Stimulated activated CD8-positive, alpha-beta memory T cell treated with anti-CD3 and anti-CD28 coated beads, Interleukin-12 subunit alpha, Interleukin-12 subunit beta, amount 100 ng/mL, for 4 hours (primary cell): ENCODE measurements at regions not wholly inside any gene's neighbourhood (a gene's known extent, or its start where the extent isn't known, plus 50 kb on each side); places are given as distances from the start of the nearest gene placed in this dataset.

Experiments
- DNase-seq: peaks from one replicate; pipeline ENCODE4 v3.0.0-alpha.2; 2020; ENCODE audit warnings: low read depth

DNA sequence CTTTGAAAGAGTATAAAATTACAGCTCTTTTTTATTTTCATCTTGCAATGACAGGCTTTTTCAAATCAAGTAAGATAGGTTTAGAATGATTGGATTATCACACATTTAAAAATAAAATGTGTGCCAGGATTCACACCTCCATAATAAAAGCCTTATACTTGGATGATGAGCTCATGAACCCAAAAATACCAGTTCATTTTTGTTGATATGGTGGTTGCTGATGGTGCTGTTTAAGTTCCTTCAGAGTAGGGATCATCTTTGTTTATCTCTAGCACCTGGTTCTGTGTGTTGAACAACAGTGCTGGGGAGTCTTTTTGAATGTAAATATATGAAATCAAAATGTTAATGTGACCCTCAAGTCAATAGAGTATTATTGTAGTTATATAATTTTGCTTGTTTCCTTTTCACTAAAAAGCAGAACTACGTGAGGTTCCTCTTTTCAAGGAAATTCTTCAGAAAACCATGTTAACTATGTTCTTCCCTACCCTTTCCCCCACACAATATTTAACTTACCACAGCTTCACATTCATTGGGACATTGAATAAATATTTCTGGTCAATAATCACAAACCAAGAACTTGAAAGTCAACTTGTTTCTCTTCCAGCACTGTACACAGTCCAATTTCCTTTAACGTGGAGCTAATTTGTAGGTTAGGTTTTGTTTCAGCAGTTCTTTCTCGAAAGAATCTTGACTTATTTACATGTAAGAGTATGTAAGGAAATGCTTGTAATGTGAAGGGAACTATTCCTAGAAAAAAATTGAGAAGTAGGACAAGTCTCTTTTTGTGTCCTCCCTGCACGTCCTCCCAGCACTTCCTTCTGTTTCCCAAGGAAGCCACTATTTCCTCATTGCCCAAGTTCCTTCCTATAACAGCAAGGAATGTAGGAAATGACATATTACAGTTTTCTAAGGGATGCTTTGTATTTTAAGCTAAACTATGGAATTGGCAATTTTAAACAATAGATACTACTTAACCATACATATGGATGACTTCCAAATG lies 945.9 kb upstream of the CITED2 start:
- no peak for DNase-seq

GRCh38 chr6:140319209-140319608 lies 944.8 kb upstream of the CITED2 start:
- DNase-seq: no peak

- no peak for DNase-seq
Measured at GRCh38 chr6:140318408-140318807, 944.0 kb upstream of the CITED2 start.

DNA sequence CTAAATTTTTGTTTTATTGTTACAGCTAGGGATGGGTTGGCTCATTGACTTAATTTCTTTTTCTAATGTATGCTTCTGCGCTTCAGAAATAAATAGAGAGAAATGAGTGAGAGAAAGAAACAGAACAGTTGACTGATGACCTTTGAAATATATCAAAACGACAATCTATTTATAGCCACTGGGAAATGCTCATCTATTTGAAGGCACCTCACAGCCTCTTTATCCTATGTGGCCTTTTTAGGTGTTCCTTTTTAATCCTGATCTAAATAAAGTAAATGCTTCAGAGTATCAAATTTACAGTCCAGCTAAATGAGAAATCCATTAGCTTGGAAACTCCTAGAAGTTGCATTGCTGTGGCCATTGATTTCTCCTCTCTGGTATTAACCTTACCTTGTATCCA lies 943.5 kb upstream of the CITED2 start:
- DNase-seq: no peak

DNA sequence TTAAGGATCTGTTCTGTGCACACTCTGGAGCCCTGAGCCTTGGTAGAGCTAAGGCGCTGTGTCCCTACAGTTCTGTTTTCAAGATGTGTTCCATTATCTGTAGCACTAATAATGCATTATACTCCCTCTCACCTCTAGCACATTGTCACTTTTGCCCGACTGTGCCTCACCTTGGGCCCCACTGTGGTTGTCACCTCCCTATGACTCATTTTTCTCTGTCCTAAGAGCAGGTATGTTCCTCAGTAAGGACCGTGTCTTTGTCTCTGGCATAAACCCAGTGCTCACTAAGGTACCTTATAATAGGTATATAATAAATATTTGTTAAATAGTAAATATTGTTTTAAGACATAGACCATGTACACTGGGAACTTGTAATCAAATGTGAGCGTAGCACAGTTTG lies 942.5 kb upstream of the CITED2 start:
- no peak for DNase-seq

DNA sequence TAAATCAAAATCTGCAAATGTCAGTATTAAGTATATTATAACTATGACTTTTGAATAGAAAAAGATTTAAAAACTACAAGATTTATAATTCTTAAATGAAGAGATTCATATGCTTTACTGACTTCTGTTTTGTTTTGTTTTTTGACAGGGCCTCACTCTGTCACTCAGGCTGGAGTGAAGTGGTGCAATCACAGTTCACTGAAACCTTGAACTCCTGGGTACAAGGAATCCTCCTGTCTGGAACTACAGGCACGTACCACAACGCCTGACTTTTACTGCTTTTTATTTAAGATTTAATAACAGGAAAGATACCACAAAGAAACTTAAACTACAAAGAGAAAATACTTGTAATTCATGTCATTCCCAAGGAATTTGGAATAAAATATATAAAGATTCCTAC lies 940.2 kb upstream of the CITED2 start:
- no peak for DNase-seq

GRCh38 chr6:140311146-140311545 lies 936.7 kb upstream of the CITED2 start:
- no peak for DNase-seq

DNA sequence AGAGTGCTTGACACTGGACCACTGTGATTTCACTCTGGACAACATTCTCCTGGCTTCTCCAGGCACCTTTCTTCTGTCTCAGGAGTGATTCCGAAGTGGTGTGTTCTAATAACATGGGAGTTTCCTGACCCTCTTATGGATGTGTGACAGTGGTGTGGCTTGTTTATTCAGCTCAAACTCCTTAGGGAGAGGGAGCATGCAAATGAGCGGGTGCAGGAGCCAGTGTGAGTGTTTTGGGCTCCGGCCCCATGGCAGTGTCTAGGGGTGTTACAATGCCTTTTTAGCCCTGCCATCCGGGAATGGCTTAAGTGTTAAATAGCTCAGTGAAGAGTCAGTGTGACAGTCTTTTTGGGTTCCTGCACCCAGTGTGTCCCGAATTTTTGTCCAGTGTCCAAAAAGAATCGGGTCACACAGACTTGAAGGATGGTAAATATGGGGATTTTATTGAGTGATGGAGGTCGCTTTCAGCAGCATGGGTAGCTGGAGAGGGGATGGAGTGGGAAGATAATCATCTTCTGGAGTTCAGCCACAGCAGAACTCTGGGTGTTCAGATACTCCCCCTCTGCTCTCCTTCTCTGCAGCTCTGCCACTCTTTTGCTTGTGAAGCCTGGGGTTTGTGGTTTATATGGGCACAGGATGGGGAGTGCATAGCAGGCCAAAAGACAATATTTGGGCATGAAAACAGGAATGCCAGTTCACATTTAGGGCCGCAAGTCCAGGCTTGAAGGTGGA lies 928.9 kb upstream of the CITED2 start:
- DNase-seq: no peak

DNA sequence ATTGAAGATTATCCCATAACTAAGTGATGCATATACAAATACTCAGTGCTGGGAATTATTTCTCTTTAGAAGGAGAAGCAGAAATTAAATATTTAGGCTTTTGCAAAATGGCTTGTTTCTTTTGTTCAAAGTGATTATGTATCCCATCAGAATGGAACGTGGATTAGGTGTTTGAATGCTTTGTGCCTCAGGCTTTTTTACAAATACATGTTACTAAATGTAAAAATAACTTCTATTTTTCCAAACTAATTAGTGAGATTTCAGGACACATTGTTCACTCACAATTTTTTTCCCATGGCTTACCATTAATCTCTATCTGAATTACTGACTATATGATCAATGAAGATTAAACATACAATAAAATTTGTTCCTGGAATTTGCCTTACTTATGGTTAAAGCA lies 925.9 kb upstream of the CITED2 start:
- DNase-seq: no peak

- DNase-seq: no peak
Measured at GRCh38 chr6:140289186-140289585, 914.7 kb upstream of the CITED2 start.

- DNase-seq: no peak
Measured at GRCh38 chr6:140285998-140286690, 911.7 kb upstream of the CITED2 start.

DNA sequence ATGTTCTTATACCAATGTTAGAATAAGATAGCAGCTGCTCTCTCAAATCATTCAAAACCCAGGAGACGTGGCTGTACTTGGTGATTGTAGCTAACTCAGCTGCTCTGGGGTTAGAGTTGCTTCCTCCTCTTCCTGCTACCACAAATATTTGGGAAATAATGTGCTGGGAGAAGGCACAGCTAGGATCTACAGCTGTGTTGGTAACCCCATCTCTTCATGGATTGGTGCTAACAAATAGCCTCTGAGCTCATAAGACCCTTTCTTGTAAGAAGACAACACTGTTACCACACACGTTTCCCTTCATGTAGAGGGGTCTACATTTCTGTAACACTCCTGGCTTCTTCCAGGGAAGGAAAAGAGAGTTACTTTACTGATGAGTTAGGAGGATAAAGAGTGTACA lies 911.0 kb upstream of the CITED2 start:
- no peak for DNase-seq

DNA sequence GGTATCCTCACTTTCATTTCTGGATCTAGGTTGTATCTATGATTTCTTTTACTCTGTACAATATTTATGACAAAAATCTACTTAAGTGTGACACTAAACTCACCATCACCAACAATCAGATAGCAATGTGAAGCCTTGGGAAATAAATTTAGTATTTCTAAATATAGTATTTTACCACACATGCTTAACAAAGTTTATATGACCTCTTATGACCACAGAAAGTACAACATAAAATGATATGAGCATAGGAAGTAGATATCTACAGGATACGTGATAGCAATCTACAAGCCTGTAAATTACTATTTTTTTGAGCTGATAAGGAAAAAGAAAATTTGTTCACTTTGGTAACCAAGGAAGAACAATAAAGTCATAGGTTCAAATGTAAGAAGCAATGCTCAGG lies 910.4 kb upstream of the CITED2 start:
- DNase-seq: no peak

DNA sequence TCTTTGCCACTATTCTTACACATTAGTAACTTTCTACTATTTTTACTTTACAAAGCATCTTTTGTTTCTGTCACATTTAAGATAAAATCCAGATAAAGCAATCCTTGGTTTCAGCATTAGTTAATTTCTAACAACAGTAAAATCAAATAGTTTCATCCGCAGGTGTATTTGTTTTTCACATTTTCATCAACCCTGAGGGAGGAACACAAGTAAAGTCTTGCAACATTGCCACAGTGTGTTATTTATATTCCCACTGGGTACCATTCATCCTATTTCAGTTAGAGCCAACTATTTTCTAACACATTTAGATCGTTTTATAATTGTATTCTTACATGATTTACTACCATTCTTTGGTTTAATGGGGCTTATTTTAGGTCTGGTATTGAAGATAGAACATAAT lies 908.7 kb upstream of the CITED2 start:
- no peak for DNase-seq

DNA sequence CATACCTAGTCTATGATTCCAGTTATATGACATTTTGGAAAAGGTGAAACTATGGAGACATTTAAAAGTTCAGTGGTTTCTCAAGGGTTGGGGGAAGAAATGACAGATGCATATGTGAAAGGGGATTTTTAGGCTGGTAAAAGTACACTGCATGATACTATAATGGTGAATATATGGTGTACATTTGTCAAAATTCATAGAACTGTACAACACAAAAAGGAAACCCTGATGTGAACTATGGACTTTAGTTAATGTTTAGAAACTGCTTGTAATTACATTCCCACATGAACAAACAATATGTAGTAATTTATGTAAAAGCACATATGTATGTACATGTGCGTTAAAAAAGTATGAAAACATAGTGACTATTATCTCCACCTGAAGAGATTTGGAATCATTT lies 907.3 kb upstream of the CITED2 start:
- no peak for DNase-seq

DNA sequence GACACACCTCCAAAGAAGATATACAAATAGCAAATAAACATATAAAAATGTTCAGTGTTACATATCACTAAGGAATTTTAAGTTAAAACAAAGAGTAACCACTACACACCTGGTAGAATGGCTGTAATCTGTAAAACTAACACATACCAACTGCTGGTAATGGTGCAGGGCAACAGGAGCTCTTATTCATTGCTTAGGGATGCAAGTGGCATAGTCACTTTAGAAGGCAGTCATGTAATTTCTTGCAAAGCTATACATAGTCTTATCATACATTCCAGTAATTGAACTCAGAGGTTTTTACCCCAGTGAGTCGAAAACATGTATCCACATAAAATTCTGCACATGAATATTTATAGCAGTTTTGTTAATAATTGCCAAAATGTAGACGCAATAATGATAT lies 906.8 kb upstream of the CITED2 start:
- DNase-seq: no peak

DNA sequence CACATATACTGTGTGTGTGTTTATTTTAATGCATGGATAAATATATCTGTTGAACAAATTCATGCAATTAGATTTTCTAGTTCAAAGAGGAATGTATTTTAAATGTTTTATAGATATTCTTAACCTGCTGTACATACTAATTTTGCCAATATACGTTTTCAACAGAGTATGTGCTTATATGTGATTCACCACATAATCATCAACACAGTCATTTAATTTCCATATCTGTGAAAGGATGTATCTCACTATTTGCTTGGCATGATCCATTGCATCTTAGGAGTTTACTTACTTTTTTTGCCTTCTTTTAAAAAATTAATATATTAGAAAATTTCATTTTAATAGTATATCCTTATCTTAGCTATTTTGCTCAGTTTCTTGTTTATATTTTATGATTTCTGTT lies 902.3 kb upstream of the CITED2 start:
- no peak for DNase-seq

DNA sequence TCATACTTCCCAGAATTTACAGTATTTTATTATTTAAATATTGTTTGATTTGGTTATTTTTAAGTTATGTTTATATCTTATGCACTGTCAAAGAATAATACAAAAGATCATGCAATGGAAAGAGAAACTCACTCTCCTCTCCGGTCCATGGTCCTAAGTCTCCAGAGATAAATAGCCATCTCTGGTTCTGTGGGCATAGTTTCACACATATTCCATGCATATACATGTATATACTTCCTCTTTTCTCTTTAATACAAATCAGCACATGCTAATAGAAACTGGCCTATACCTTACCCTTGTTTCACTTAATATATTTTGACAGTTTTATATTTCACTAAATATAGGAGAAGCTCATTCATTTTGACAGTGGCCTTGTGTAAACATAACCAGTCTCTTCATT lies 901.7 kb upstream of the CITED2 start:
- no peak for DNase-seq

DNA sequence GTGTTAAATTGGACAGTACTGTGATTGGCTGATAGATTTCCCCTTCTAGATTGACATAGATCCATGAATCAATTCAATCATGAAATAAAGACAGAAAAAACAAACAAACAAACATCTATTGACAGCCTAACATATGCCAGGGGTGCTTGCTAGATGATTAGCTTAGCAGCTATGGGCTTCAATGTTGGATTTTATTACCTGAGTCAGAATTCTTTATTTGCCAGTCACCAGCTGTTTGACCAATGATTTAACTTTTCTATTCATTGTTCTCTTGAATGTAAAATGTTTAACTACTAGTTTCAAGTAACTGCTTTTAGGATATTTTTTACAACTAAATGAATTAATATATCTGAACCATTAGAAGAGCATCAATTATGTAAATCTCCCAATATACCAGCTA lies 901.3 kb upstream of the CITED2 start:
- DNase-seq: no peak

- DNase-seq: no peak
Measured at GRCh38 chr6:140274548-140274947, 900.1 kb upstream of the CITED2 start.

DNA sequence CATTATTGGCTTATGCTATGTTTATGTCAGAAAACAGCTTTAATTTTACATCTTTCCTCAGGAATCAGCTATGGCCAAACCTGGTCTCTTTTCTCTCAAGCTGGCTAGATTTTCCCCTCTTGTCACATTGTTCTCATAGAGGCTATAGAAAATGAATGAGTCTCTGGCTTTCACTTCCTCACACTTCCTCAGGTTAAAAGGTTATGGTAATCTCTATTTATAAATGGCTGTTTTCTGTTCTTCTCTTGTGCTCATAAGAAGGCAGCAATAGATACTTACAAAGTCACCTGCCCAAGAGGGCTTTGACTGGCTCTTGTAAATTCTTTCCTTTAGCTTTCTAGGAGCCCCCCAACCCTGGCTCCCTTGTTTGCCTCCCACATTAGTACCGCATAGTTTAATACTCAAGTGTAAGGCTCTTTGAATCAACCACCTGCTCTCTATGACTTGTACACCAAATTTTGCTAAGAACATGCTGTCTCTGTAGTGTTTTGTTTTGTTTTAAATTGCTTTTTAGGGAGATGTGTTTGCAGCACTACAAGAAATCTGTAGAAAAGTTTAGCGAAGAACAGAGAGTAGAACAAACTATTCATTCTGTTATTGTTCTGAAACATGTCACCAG lies 897.4 kb upstream of the CITED2 start:
- no peak for DNase-seq

GRCh38 chr6:140269591-140270165 lies 895.2 kb upstream of the CITED2 start:
- no peak for DNase-seq
